Neural cell (in vitro differentiated cells): ENCODE measurements at regions not wholly inside any gene's neighbourhood (a gene's known extent, or its start where the extent isn't known, plus 50 kb on each side); places are given as distances from the start of the nearest gene placed in this dataset.

Experiments
- POLR2AphosphoS5 ChIP-seq: IDR thresholded peaks from 2 replicates; pipeline ENCODE4 v1.6.1; 2012
- TF ChIP-seq, protein P1 (sequence below): fragments of 450-650 bp; IDR thresholded peaks from 2 replicates; pipeline ENCODE4 v1.5.1; 2014; ENCODE audit warnings: antibody characterized with exemption, mild to moderate bottlenecking, moderate library complexity; ENCODE audit not compliant: poor library complexity, severe bottlenecking

DNA sequence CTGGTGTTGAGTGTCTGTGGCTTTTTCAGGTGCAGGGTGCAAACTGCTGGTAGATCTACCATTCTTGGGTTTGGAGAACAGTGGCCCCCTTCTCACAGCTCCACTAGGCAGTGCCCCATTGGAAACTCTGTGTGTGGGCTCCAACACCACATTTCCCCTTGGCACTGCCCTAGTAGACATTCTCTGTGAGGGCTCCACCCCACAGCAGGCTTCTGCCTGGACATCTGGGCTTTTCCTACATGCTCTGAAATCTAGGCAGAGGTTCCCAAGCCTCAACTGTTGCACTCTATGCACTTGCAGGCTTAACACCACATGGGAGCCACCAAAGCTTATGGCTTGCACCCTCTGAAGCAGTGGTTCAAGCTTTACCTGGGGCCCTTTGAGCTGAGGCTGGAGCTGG lies 80.9 kb downstream of the BARX1 start:
- TF ChIP-seq, protein P1, sequence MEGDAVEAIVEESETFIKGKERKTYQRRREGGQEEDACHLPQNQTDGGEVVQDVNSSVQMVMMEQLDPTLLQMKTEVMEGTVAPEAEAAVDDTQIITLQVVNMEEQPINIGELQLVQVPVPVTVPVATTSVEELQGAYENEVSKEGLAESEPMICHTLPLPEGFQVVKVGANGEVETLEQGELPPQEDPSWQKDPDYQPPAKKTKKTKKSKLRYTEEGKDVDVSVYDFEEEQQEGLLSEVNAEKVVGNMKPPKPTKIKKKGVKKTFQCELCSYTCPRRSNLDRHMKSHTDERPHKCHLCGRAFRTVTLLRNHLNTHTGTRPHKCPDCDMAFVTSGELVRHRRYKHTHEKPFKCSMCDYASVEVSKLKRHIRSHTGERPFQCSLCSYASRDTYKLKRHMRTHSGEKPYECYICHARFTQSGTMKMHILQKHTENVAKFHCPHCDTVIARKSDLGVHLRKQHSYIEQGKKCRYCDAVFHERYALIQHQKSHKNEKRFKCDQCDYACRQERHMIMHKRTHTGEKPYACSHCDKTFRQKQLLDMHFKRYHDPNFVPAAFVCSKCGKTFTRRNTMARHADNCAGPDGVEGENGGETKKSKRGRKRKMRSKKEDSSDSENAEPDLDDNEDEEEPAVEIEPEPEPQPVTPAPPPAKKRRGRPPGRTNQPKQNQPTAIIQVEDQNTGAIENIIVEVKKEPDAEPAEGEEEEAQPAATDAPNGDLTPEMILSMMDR, result no peak
- no peak for TF ChIP-seq POLR2AphosphoS5
